ENCODE measurements at regions not wholly inside any gene's neighbourhood (a gene's known extent, or its start where the extent isn't known, plus 50 kb on each side); places are given as distances from the start of the nearest gene placed in this dataset.

GRCh38 chr3:107446706-107447105 is 69.5 kb downstream of the CCDC54 start:
- no peak for TF ChIP-seq CTCF (IDR thresholded peaks at IDR 0.05)
- H3K27ac Mint-ChIP-seq, result no peak overlapping the region
- no peak overlapping the region for H3K4me3 Mint-ChIP-seq
- no peaks in the 10 kb centered on the region for H3K27me3 Mint-ChIP-seq (ENCODE audit: low read depth, poor library complexity)
- no peak for DNase-seq
- H3K36me3 Mint-ChIP-seq (ENCODE audit: low read depth), result no peaks in the 10 kb centered on the region
- H3K9me3 Mint-ChIP-seq, result no peaks in the 10 kb centered on the region
- peaks cover 7% of the 10 kb centered on the region for H3K4me1 Mint-ChIP-seq

GRCh38 chr3:107450254-107450893 is 72.4 kb upstream of the BBX start:
- H3K27me3 Mint-ChIP-seq (ENCODE audit: low read depth, poor library complexity), result no peaks in the 10 kb centered on the region
- no peaks in the 10 kb centered on the region for H3K36me3 Mint-ChIP-seq (ENCODE audit: low read depth)
- H3K4me3 Mint-ChIP-seq, result no peak overlapping the region
- H3K27ac Mint-ChIP-seq, result no peak overlapping the region
- no peaks in the 10 kb centered on the region for H3K9me3 Mint-ChIP-seq
- TF ChIP-seq CTCF (IDR thresholded peaks at IDR 0.05), result no peak
- H3K4me1 Mint-ChIP-seq, result no peaks in the 10 kb centered on the region
- no peak for DNase-seq

- no peak overlapping the region for H3K27ac Mint-ChIP-seq
- H3K9me3 Mint-ChIP-seq, result no peaks in the 10 kb centered on the region
- no peak overlapping the region for H3K4me3 Mint-ChIP-seq
- no peaks in the 10 kb centered on the region for H3K27me3 Mint-ChIP-seq (ENCODE audit: low read depth, poor library complexity)
- no peak for DNase-seq
- no peak for TF ChIP-seq CTCF (IDR thresholded peaks at IDR 0.05)
- no peaks in the 10 kb centered on the region for H3K4me1 Mint-ChIP-seq
- H3K36me3 Mint-ChIP-seq (ENCODE audit: low read depth), result no peaks in the 10 kb centered on the region
These were observed 70.3 kb upstream of the BBX start for GRCh38 chr3:107452436-107452835.

GRCh38 chr3:107453504-107453903 is 69.3 kb upstream of the BBX start:
- DNase-seq, result no peak
- Mint-ChIP-seq H3K27ac (no peak overlapping the region), H3K9me3 (no peaks in the 10 kb centered on the region), H3K27me3 (ENCODE audit: low read depth, poor library complexity) (peaks cover 3% of the 10 kb centered on the region), H3K4me3 (no peak overlapping the region), H3K4me1 (no peaks in the 10 kb centered on the region), H3K36me3 (ENCODE audit: low read depth) (no peaks in the 10 kb centered on the region)
- TF ChIP-seq CTCF (IDR thresholded peaks at IDR 0.05), result no peak

GRCh38 chr3:107455621-107456020 is 67.1 kb upstream of the BBX start:
- Mint-ChIP-seq H3K36me3 (ENCODE audit: low read depth) (no peaks in the 10 kb centered on the region), H3K4me3 (no peak overlapping the region), H3K27me3 (ENCODE audit: low read depth, poor library complexity) (peaks cover 3% of the 10 kb centered on the region), H3K27ac (no peak overlapping the region), H3K9me3 (no peaks in the 10 kb centered on the region), H3K4me1 (no peaks in the 10 kb centered on the region)
- no peak for DNase-seq
- no peak for TF ChIP-seq CTCF (IDR thresholded peaks at IDR 0.05)

- no peaks in the 10 kb centered on the region for H3K4me1 Mint-ChIP-seq
These were observed 66.3 kb upstream of the BBX start for GRCh38 chr3:107456501-107456900.

More at GRCh38 chr3:107456501-107456900, 66.3 kb upstream of the BBX start:
- Mint-ChIP-seq H3K27me3 (ENCODE audit: low read depth, poor library complexity) (peaks cover 3% of the 10 kb centered on the region), H3K36me3 (ENCODE audit: low read depth) (no peaks in the 10 kb centered on the region), H3K9me3 (no peaks in the 10 kb centered on the region), H3K27ac (no peak overlapping the region), H3K4me3 (no peak overlapping the region)
- DNase-seq, result no peak
- no peak for TF ChIP-seq CTCF (IDR thresholded peaks at IDR 0.05)
